ENCODE measurements at regions not wholly inside any gene's neighbourhood (a gene's known extent, or its start where the extent isn't known, plus 50 kb on each side); places are given as distances from the start of the nearest gene placed in this dataset.

DNA sequence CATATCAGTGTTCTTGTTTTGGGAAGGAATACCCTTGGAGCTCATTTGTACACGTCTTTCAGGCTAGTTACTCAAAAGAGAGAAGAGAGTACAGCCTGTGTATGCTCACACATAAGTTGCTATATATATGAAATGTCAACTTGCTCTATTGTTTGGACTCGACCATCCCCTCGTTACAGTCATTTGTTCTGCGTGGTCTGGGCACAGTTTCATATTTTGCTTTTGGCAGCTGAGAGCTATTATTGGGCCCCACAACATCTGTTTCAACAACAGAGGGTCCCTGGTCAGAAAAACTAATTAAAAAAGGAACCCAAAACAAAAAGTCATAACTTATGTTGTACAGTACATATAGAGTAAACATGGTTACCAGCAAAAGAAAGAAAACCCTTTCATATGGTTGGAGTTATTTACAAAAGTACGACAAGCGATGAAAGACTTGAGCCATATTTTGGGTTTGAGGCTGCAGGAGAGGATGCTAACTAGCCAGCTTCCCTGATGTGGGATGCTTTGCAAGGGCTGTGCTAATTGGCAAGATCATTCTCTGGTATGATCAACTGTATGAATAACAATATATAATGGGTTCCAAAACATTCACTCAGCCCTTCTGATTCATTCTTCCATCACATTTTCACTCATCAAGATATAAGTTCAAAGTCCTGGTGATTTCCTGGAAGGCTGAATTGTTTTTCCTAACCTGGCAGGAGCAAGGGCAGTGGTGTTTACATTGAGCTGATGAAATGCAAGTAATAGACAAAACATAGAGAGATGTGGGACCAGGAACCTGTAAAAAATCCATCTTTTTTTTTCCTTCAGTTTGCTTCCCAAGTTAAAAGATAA lies 137.9 kb downstream of the RPS12 start:
- Histone ChIP-seq H3K27me3 (ENCODE audit: insufficient read depth, poor library complexity, severe bottlenecking) (no peaks in the 10 kb centered on the region), H3K27ac (replicated peaks) (no peak overlapping the region), H3K4me3 (replicated peaks; ENCODE audit: insufficient read depth, low read length) (no peak overlapping the region)
- no peak for DNase-seq (ENCODE audit: low read depth in 1 of 2, low spot score in 1 of 2)
- TF ChIP-seq, protein P1, sequence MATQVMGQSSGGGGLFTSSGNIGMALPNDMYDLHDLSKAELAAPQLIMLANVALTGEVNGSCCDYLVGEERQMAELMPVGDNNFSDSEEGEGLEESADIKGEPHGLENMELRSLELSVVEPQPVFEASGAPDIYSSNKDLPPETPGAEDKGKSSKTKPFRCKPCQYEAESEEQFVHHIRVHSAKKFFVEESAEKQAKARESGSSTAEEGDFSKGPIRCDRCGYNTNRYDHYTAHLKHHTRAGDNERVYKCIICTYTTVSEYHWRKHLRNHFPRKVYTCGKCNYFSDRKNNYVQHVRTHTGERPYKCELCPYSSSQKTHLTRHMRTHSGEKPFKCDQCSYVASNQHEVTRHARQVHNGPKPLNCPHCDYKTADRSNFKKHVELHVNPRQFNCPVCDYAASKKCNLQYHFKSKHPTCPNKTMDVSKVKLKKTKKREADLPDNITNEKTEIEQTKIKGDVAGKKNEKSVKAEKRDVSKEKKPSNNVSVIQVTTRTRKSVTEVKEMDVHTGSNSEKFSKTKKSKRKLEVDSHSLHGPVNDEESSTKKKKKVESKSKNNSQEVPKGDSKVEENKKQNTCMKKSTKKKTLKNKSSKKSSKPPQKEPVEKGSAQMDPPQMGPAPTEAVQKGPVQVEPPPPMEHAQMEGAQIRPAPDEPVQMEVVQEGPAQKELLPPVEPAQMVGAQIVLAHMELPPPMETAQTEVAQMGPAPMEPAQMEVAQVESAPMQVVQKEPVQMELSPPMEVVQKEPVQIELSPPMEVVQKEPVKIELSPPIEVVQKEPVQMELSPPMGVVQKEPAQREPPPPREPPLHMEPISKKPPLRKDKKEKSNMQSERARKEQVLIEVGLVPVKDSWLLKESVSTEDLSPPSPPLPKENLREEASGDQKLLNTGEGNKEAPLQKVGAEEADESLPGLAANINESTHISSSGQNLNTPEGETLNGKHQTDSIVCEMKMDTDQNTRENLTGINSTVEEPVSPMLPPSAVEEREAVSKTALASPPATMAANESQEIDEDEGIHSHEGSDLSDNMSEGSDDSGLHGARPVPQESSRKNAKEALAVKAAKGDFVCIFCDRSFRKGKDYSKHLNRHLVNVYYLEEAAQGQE (IDR thresholded peaks at IDR 0.05; ENCODE audit: insufficient replicate concordance, low read depth): no peak
- TF ChIP-seq SPI1 (IDR thresholded peaks at IDR 0.05; ENCODE audit: borderline replicate concordance, low read depth) (no peak), GABPA (IDR thresholded peaks at IDR 0.05; ENCODE audit: low read depth) (no peak), POLR2AphosphoS5 (IDR thresholded peaks at IDR 0.05; ENCODE audit: low read depth) (no peak)
- TF ChIP-seq, protein P2, sequence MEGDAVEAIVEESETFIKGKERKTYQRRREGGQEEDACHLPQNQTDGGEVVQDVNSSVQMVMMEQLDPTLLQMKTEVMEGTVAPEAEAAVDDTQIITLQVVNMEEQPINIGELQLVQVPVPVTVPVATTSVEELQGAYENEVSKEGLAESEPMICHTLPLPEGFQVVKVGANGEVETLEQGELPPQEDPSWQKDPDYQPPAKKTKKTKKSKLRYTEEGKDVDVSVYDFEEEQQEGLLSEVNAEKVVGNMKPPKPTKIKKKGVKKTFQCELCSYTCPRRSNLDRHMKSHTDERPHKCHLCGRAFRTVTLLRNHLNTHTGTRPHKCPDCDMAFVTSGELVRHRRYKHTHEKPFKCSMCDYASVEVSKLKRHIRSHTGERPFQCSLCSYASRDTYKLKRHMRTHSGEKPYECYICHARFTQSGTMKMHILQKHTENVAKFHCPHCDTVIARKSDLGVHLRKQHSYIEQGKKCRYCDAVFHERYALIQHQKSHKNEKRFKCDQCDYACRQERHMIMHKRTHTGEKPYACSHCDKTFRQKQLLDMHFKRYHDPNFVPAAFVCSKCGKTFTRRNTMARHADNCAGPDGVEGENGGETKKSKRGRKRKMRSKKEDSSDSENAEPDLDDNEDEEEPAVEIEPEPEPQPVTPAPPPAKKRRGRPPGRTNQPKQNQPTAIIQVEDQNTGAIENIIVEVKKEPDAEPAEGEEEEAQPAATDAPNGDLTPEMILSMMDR (IDR thresholded peaks at IDR 0.05; ENCODE audit: insufficient read depth, low read length): no peak

DNA sequence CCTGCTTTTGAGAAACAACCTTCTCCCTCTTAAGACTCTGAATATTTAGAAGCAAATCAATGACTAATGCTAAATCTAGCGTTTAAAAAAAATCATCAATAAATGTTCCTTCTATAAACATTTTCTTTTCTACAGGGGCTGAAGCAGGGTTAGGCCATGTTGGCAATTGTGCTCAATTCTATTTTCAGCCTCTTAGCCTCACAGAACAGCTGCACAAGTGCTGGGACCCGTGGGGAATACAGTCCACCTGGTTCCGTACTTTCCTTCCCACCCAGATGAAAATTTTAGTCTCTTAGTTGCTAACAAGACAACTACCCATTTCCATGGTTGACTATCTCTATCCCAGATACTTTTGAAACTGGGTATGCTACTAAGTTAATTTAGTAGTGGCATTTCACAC lies 138.6 kb downstream of the RPS12 start:
- H3K4me3 ChIP-seq (replicated peaks; ENCODE audit: insufficient read depth, low read length): no peak overlapping the region
- H3K27me3 ChIP-seq (ENCODE audit: insufficient read depth, poor library complexity, severe bottlenecking): no peaks in the 10 kb centered on the region
- no peak for DNase-seq (ENCODE audit: low read depth in 1 of 2, low spot score in 1 of 2)
- TF ChIP-seq, protein P1 (IDR thresholded peaks at IDR 0.05; ENCODE audit: insufficient replicate concordance, low read depth): no peak
- TF ChIP-seq POLR2AphosphoS5 (IDR thresholded peaks at IDR 0.05; ENCODE audit: low read depth) (no peak), GABPA (IDR thresholded peaks at IDR 0.05; ENCODE audit: low read depth) (no peak), SPI1 (IDR thresholded peaks at IDR 0.05; ENCODE audit: borderline replicate concordance, low read depth) (no peak)
- TF ChIP-seq, protein P2 (IDR thresholded peaks at IDR 0.05; ENCODE audit: insufficient read depth, low read length): no peak
- no peak overlapping the region for H3K27ac ChIP-seq (replicated peaks)

DNA sequence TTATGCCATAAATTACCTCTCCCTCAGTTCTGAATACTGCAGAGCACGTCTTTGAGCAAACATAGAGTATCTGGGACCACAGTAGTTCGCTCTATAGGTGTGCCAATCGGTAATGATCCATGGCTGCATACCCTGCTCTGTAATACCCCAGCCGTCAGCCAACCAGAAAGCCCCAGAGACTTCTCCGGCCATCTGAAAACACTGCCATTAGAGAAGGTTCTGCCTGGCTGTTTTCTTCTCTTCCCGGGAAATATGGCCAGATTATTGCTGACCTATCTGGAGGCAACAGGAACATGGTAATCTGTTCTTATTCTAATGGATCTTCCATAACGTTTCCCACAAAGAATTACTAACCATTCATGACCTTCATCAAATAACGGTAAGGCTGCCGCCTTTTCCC lies 139.9 kb downstream of the RPS12 start:
- TF ChIP-seq, protein P2 (IDR thresholded peaks at IDR 0.05; ENCODE audit: insufficient read depth, low read length): no peak
- TF ChIP-seq, protein P1 (IDR thresholded peaks at IDR 0.05; ENCODE audit: insufficient replicate concordance, low read depth): no peak
- no peak for TF ChIP-seq SPI1 (IDR thresholded peaks at IDR 0.05; ENCODE audit: borderline replicate concordance, low read depth)
- TF ChIP-seq GABPA (IDR thresholded peaks at IDR 0.05; ENCODE audit: low read depth): no peak
- no peak for TF ChIP-seq POLR2AphosphoS5 (IDR thresholded peaks at IDR 0.05; ENCODE audit: low read depth)
- Histone ChIP-seq H3K4me3 (replicated peaks; ENCODE audit: insufficient read depth, low read length) (no peak overlapping the region), H3K27ac (replicated peaks) (no peak overlapping the region), H3K27me3 (ENCODE audit: insufficient read depth, poor library complexity, severe bottlenecking) (no peaks in the 10 kb centered on the region)
- no peak for DNase-seq (ENCODE audit: low read depth in 1 of 2, low spot score in 1 of 2)

Measured in HL-60 (cell line).